ENCODE measurements at regions not wholly inside any gene's neighbourhood (a gene's known extent, or its start where the extent isn't known, plus 50 kb on each side); places are given as distances from the start of the nearest gene placed in this dataset.

- TF ChIP-seq CTCF (IDR thresholded peaks at IDR 0.05; ENCODE audit: low read depth, low read length, missing control alignments), result no peak
- Histone ChIP-seq H3K27me3 (replicated peaks) (no peaks in the 10 kb centered on the region), H3K4me3 (ENCODE audit: low read depth, low read length) (no peak overlapping the region), H3K36me3 (replicated peaks) (no peaks in the 10 kb centered on the region), H3K27ac (no peak overlapping the region)
- in situ Hi-C loops (cut with HindIII; ENCODE audit: low pct_ligation_motif_present, low sequenced_read_pairs), result no loop called here
- no peak for DNase-seq
These were observed 112.5 kb upstream of the DPP6 start for GRCh38 chr7:153939654-153940053.

DNA sequence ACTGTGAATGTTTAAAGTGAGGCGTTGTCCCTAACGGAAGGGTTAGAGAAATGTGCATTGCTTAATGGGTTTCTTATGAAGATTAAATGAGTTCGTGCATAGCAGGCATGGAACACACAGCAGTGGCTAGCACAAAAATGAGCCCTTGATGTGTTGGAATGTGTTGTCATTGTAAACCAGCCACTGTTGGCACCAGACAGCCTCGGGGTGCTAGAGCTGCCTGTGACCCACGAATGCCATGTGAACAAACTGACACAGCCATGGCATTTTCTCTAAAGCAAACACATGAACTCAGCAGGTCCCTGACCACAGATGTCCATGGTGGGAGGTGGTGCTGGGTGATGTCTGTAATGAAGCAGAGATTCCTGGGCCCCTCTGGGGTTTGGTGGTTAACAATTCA is 111.1 kb upstream of the DPP6 start:
- Histone ChIP-seq H3K27ac (no peak overlapping the region), H3K27me3 (replicated peaks) (no peaks in the 10 kb centered on the region), H3K36me3 (replicated peaks) (no peaks in the 10 kb centered on the region), H3K4me3 (ENCODE audit: low read depth, low read length) (no peak overlapping the region)
- in situ Hi-C loops (cut with HindIII; ENCODE audit: low pct_ligation_motif_present, low sequenced_read_pairs), result no loop called here
- DNase-seq, result no peak
- no peak for TF ChIP-seq CTCF (IDR thresholded peaks at IDR 0.05; ENCODE audit: low read depth, low read length, missing control alignments)

- DNase-seq, result no peak
- no peak overlapping the region for H3K4me3 ChIP-seq (ENCODE audit: low read depth, low read length)
- no peak for TF ChIP-seq CTCF (IDR thresholded peaks at IDR 0.05; ENCODE audit: low read depth, low read length, missing control alignments)
- H3K36me3 ChIP-seq (replicated peaks), result no peaks in the 10 kb centered on the region
- no peak overlapping the region for H3K27ac ChIP-seq
- in situ Hi-C loops (cut with HindIII; ENCODE audit: low pct_ligation_motif_present, low sequenced_read_pairs), result no loop called here
- H3K27me3 ChIP-seq (replicated peaks), result no peaks in the 10 kb centered on the region
These were observed 110.2 kb upstream of the DPP6 start for GRCh38 chr7:153942036-153942435.

GRCh38 chr7:153943457-153943856 is 108.7 kb upstream of the DPP6 start:
- no peak overlapping the region for H3K27ac ChIP-seq
- DNase-seq, result no peak
- in situ Hi-C loops (cut with HindIII; ENCODE audit: low pct_ligation_motif_present, low sequenced_read_pairs), result no loop called here

GRCh38 chr7:153943861-153944260 is 108.3 kb upstream of the DPP6 start:
- H3K27me3 ChIP-seq (replicated peaks), result no peaks in the 10 kb centered on the region
- H3K4me3 ChIP-seq (ENCODE audit: low read depth, low read length), result no peak overlapping the region
- DNase-seq, result no peak
- TF ChIP-seq CTCF (IDR thresholded peaks at IDR 0.05; ENCODE audit: low read depth, low read length, missing control alignments), result no peak
- in situ Hi-C loops (cut with HindIII; ENCODE audit: low pct_ligation_motif_present, low sequenced_read_pairs), result no loop called here
- no peaks in the 10 kb centered on the region for H3K36me3 ChIP-seq (replicated peaks)
- no peak overlapping the region for H3K27ac ChIP-seq

More at GRCh38 chr7:153943457-153943856, 108.7 kb upstream of the DPP6 start:
- Histone ChIP-seq H3K36me3 (replicated peaks) (no peaks in the 10 kb centered on the region), H3K27me3 (replicated peaks) (no peaks in the 10 kb centered on the region), H3K4me3 (ENCODE audit: low read depth, low read length) (no peak overlapping the region)
- no peak for TF ChIP-seq CTCF (IDR thresholded peaks at IDR 0.05; ENCODE audit: low read depth, low read length, missing control alignments)

DNA sequence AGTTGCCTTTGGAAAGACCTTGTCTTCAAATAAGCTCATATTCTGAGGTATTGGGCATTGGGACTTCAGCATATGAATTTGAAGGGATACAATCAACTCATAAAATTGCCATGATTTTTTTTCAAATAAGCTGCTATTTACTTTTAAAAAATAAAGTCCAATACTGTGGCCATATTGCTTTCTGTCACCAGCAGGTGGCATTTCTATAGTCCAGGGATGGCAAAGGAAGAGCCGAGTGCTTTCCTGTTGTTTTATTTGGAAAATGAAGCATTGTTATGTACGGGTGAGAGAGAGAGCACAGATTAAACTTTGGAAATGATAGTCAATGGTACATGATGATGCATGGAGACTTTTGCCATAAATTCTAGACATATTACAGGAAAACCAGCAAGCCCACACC is 104.1 kb upstream of the DPP6 start:
- Histone ChIP-seq H3K36me3 (replicated peaks) (no peaks in the 10 kb centered on the region), H3K27me3 (replicated peaks) (no peaks in the 10 kb centered on the region), H3K4me3 (ENCODE audit: low read depth, low read length) (no peak overlapping the region), H3K27ac (no peak overlapping the region)
- in situ Hi-C loops (cut with HindIII; ENCODE audit: low pct_ligation_motif_present, low sequenced_read_pairs), result no loop called here
- no peak for DNase-seq
- TF ChIP-seq CTCF (IDR thresholded peaks at IDR 0.05; ENCODE audit: low read depth, low read length, missing control alignments), result no peak

All from brain microvascular endothelial cell (primary cell).